HG02678 (cell line): ENCODE measurements at regions not wholly inside any gene's neighbourhood (a gene's known extent, or its start where the extent isn't known, plus 50 kb on each side); places are given as distances from the start of the nearest gene placed in this dataset.

Experiments used
- ATAC-seq: cut with Tn5 transposase; IDR thresholded peaks from one replicate; pipeline ENCODE4 v1.9.1; 2021; ENCODE audit warnings: mild to moderate bottlenecking, moderate library complexity; ENCODE audit not compliant: unreplicated experiment

DNA sequence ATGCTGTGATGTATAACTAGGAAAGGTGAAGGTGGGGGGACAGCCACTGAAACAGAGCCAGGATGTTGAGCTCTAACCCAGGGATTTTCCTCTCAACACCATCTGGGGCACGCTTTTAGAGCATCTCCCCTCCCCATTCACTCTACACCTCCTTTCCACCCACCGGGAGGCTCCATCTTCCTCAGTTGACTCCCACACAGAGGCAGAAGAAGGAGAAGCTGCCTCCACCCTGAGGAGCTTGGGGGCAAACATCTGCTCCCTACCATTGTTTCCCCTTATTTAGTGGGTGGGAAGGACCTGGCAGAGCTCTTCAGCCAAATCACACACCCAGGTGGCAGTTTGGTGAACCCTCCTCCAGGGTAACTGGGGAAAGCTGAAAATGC is 50.0 kb upstream of the ADA2 start:
- no peak for ATAC-seq
